Activated T-cell treated with anti-CD3 and anti-CD28 coated beads, Interleukin-2, amount 50 U/mL, for 72 hours (primary cell): ENCODE measurements at regions not wholly inside any gene's neighbourhood (a gene's known extent, or its start where the extent isn't known, plus 50 kb on each side); places are given as distances from the start of the nearest gene placed in this dataset.

Experiments used
- ATAC-seq, 2 donors: fragments of 150-1000 bp; cut with Tn5 transposase; replicated peaks in 1 of 2; 2 replicates each; pipeline ENCODE4 v1.10.0; 2021; ENCODE audit warnings: moderate library complexity in 2 of 2, mild to moderate bottlenecking in 1 of 2
- DNase-seq, 2 donors: peaks; one replicate each; pipeline ENCODE4 v3.0.0; 2021 to 2022; ENCODE audit warnings: mixed read lengths in 1 of 2
- H3K27ac Mint-ChIP-seq: one replicate; pipeline ENCODE4 v1.8.0; 2022; ENCODE audit warnings: mild to moderate bottlenecking, moderate library complexity, mixed read lengths
- H3K27me3 Mint-ChIP-seq: one replicate; pipeline ENCODE4 v1.8.0; 2022; ENCODE audit warnings: low read depth, mixed read lengths
- H3K36me3 Mint-ChIP-seq, 2 donors: one replicate each; pipeline ENCODE4 v1.8.0; 2022; ENCODE audit warnings: mixed read lengths in 2 of 2, mild to moderate bottlenecking in 1 of 2; ENCODE audit not compliant: insufficient read depth in 2 of 2
- H3K4me1 Mint-ChIP-seq: one replicate; pipeline ENCODE4 v1.8.0; 2022; ENCODE audit warnings: low read depth, mixed read lengths
- H3K4me3 Mint-ChIP-seq, 2 donors: one replicate each; pipeline ENCODE4 v1.8.0; 2022; ENCODE audit warnings: mild to moderate bottlenecking in 2 of 2, mixed read lengths in 2 of 2, moderate library complexity in 2 of 2
- H3K9me3 Mint-ChIP-seq, 2 donors: one replicate each; pipeline ENCODE4 v1.8.0; 2022; ENCODE audit warnings: mixed read lengths in 2 of 2

DNA sequence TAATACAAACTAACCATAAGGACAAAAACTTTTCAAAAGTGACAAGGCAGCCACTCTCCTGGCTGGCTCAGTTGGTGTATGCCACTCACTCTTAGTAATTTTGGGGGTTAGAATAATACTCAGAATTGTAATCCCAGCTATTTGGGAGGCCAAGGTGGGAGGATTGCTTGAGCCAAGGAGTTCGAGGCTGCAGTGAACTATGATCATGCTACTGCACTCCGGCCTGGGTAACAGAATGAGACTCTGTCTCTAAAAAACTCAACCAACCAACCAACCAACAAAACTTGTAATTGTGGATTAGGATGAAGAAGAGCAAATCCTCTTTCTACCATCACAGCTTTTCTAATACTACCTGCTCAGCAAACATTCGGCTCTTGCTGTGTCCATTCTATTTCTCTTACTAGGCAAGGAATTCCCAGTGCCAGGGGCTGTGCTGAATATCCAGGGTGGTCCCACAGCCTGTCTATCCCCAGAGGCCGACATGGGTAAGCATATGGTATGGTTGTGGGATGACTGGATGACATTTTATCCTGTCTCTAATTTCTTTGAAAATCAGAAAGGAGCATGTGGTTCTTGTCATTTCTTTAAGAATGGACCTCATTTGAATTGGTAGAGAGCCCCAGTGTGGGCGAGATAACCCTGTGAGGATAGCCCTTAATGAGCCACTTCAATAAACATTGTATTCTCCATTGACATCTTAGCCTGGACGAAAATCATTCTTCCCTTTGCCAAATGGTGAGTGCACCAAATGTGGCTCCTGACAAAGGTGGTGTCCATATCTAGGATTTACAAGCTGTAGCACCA, 220.1 kb downstream of the MYCN start:
- Mint-ChIP-seq H3K27ac (no peak overlapping the region), H3K36me3 (no peaks in the 10 kb centered on the region), H3K27me3 (peaks cover 11% of the 10 kb centered on the region), H3K9me3 (no peaks in the 10 kb centered on the region), H3K4me3 (no peak overlapping the region), H3K4me1 (no peaks in the 10 kb centered on the region)
- ATAC-seq (no peak), DNase-seq (no peak)

GRCh38 chr2:16156411-16156810, 216.1 kb downstream of the MYCN start:
- Mint-ChIP-seq H3K9me3 (no peaks in the 10 kb centered on the region), H3K4me3 (no peak overlapping the region)

GRCh38 chr2:16155766-16156165, 215.4 kb downstream of the MYCN start:
- no peaks in the 10 kb centered on the region for H3K4me1 Mint-ChIP-seq
- peaks cover 8% of the 10 kb centered on the region for H3K27me3 Mint-ChIP-seq
- ATAC-seq: no peak
- no peak overlapping the region for H3K27ac Mint-ChIP-seq
- no peaks in the 10 kb centered on the region for H3K9me3 Mint-ChIP-seq
- no peak overlapping the region for H3K4me3 Mint-ChIP-seq
- DNase-seq: no peak
- H3K36me3 Mint-ChIP-seq: no peaks in the 10 kb centered on the region

More at GRCh38 chr2:16156411-16156810, 216.1 kb downstream of the MYCN start:
- H3K27me3 Mint-ChIP-seq: peaks cover 8% of the 10 kb centered on the region
- ATAC-seq: no peak
- no peaks in the 10 kb centered on the region for H3K4me1 Mint-ChIP-seq
- DNase-seq: no peak
- no peak overlapping the region for H3K27ac Mint-ChIP-seq
- no peaks in the 10 kb centered on the region for H3K36me3 Mint-ChIP-seq

DNA sequence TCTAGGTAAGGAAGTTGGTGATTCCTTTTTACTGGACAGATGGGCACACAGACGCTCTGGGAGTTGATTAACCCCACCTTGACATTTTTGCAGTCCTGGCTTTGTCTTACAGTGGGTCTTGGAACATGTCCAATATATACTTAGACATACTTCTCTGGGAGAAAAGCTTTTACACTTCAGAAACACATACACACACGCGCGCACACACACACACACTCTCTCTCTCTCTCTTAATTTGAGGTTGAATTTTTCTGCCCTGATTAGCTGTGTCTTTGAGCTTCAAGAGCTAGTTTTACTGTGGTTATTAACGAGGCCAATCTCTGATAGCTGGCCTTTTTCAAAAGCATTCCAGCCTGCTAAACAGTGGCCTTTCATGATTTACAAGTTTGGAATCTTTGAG, 215.0 kb downstream of the MYCN start:
- no peak overlapping the region for H3K27ac Mint-ChIP-seq
- ATAC-seq (no peak), DNase-seq (no peak)
- no peak overlapping the region for H3K4me3 Mint-ChIP-seq
- H3K36me3 Mint-ChIP-seq: no peaks in the 10 kb centered on the region
- H3K27me3 Mint-ChIP-seq: peaks cover 8% of the 10 kb centered on the region
- no peaks in the 10 kb centered on the region for H3K9me3 Mint-ChIP-seq
- no peaks in the 10 kb centered on the region for H3K4me1 Mint-ChIP-seq

- Mint-ChIP-seq H3K9me3 (no peaks in the 10 kb centered on the region), H3K4me1 (no peaks in the 10 kb centered on the region), H3K4me3 (no peak overlapping the region), H3K27me3 (peaks cover 8% of the 10 kb centered on the region), H3K27ac (no peak overlapping the region), H3K36me3 (no peaks in the 10 kb centered on the region)
- DNase-seq (no peak), ATAC-seq (no peak)
These were observed 214.3 kb downstream of the MYCN start for GRCh38 chr2:16154501-16155280.

DNA sequence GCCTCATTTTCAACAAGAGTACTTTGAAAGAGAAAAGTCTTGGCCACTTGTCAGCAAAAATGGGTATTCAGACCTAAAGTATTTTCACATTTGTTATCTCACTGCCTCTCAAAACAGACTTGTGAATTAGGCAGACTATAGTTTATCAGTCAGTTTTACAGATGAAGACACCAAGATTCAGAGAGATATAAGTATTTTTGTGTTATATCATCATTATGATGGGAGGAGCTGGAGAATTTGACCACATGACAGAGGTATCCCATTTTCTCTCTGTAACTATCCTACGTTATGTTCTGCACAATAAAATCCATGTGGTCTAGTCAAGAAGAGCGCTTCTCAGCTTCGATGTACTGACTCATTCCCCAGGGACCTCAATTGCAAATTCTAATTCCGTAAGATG, 213.7 kb downstream of the MYCN start:
- no peak overlapping the region for H3K27ac Mint-ChIP-seq
- H3K36me3 Mint-ChIP-seq: no peaks in the 10 kb centered on the region
- DNase-seq: no peak
- peaks cover 8% of the 10 kb centered on the region for H3K27me3 Mint-ChIP-seq
- no peak for ATAC-seq
- H3K9me3 Mint-ChIP-seq: no peaks in the 10 kb centered on the region
- H3K4me3 Mint-ChIP-seq: no peak overlapping the region
- no peaks in the 10 kb centered on the region for H3K4me1 Mint-ChIP-seq

DNA sequence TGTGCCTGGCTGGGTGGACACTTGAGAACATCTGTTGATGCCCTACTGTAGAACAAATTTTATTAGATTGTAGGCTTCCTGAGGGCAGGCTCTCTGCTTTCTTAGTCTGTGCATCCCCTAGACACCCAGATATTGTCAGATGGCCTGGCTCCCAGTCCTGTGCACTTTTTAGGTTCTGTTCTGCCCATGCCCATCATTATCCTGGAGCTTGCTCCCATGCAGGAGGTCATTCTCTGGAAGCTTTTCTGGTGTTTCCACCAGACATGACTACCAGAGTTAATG, 213.3 kb downstream of the MYCN start:
- H3K27me3 Mint-ChIP-seq: peaks cover 8% of the 10 kb centered on the region
- no peak overlapping the region for H3K4me3 Mint-ChIP-seq
- no peaks in the 10 kb centered on the region for H3K4me1 Mint-ChIP-seq
- H3K36me3 Mint-ChIP-seq: no peaks in the 10 kb centered on the region
- H3K9me3 Mint-ChIP-seq: no peaks in the 10 kb centered on the region
- no peak overlapping the region for H3K27ac Mint-ChIP-seq
- DNase-seq (no peak), ATAC-seq (no peak)

DNA sequence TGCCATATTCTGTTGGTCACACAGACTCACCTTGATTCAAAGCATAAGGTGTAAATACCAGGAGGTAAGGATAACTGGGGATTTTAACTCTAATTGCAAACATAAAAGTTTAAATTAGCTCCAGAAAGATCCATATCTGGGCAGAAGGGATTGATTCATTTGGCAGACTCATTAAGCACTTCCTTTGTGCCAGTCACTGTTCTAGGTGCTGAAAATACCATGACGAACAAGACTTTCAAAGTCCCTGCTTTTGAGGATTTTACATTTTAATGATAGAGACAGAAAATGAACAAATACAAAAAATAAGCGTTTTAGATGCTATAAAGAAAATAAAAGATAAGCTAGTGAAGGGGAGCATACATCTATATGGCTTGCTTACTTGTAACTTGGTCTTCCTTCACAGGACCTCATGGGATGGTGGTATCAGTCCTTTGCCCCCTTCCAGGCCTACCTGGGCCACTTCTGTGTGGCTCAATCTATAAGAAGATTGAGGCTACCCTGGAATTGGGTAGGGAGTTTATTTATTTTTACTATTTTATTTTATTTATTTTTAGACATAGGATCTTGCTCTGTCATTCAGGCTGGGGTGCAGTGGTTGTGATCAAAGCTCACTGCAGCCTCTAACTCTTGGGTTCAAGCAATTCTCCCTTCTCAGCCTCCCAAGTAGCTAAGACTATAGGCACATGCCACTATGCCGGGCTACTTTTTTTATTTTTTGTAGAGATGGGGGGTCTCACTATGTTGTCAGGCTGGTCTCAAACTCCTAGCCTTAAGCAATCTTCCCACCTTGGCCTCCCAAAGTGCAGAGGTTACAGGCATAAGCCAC, 212.8 kb downstream of the MYCN start:
- no peak for DNase-seq
- Mint-ChIP-seq H3K27ac (no peak overlapping the region), H3K4me3 (no peak overlapping the region), H3K4me1 (no peaks in the 10 kb centered on the region), H3K36me3 (no peaks in the 10 kb centered on the region), H3K9me3 (no peaks in the 10 kb centered on the region), H3K27me3 (peaks cover 8% of the 10 kb centered on the region)
- ATAC-seq: no peak

DNA sequence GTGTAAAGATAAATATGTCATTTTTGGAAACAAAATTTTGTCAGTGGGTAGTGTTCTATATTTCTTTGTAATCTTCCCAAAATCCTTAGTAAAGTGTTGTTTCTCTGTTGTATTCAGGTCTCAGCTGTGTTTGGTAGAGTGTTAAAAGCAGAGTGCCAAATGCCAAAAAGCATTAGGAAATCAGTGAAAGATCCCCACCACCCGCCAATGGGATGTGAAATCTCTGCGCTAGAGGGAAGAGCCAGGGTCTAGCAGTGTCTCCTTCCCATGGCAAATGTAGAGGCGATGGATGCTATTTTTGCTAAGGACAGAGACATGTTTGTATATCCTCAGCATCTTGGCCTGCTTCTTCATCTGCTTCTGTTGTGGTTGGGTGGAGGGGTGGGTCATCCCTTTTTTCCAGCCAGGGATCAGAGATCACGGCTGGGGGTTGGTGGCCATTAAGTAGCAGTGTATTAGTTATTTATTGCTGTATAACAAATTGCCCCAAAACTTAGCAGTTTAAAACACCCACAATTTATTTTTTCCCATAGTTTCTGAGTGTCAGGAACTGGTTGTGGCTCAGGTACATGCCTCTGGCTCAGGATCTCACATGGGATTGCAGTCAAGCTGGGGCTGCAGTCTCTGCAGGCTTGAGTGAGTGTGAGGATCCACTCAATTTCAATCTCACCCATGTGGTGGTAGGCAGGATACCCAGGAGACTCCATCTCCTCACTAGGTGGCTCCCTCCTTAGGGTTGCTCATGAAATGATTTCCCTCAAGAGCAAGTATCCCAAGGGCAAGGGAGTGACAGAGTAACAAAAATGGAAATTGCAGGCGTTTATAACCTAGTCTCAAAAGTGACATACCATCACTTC, 211.9 kb downstream of the MYCN start:
- Mint-ChIP-seq H3K27ac (no peak overlapping the region), H3K4me1 (no peaks in the 10 kb centered on the region), H3K9me3 (no peaks in the 10 kb centered on the region), H3K27me3 (peaks cover 8% of the 10 kb centered on the region), H3K4me3 (no peak overlapping the region), H3K36me3 (no peaks in the 10 kb centered on the region)
- no peak for DNase-seq
- ATAC-seq: no peak

DNA sequence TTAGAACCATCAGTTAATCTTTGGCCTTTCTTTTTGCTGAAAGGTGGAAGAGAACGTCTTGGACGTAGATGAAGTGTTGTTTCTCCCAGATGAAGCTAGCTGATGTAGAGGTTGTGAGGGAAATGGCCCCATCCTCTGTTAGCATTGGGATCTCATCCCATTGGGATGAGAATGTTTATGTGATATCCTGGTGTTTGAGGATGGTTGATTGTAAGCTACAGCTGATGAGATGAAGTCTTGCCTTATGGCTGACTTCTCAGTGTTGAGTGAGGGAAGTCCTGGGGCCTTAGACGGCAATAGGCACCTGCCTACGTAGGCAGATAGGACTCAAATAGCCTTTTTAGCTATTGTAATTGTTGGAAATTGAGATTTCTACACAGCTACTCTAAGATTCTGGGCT, 211.3 kb downstream of the MYCN start:
- DNase-seq: no peak
- H3K4me1 Mint-ChIP-seq: no peaks in the 10 kb centered on the region
- H3K4me3 Mint-ChIP-seq: no peak overlapping the region
- no peaks in the 10 kb centered on the region for H3K36me3 Mint-ChIP-seq
- ATAC-seq: no peak
- peaks cover 8% of the 10 kb centered on the region for H3K27me3 Mint-ChIP-seq
- no peak overlapping the region for H3K27ac Mint-ChIP-seq
- H3K9me3 Mint-ChIP-seq: no peaks in the 10 kb centered on the region

- H3K27me3 Mint-ChIP-seq: peaks cover 8% of the 10 kb centered on the region
- H3K27ac Mint-ChIP-seq: no peak overlapping the region
- ATAC-seq (no peak), DNase-seq (no peak)
- no peaks in the 10 kb centered on the region for H3K36me3 Mint-ChIP-seq
- H3K4me3 Mint-ChIP-seq: no peak overlapping the region
- no peaks in the 10 kb centered on the region for H3K9me3 Mint-ChIP-seq
- H3K4me1 Mint-ChIP-seq: no peaks in the 10 kb centered on the region
These were observed 210.9 kb downstream of the MYCN start for GRCh38 chr2:16151281-16151570.

DNA sequence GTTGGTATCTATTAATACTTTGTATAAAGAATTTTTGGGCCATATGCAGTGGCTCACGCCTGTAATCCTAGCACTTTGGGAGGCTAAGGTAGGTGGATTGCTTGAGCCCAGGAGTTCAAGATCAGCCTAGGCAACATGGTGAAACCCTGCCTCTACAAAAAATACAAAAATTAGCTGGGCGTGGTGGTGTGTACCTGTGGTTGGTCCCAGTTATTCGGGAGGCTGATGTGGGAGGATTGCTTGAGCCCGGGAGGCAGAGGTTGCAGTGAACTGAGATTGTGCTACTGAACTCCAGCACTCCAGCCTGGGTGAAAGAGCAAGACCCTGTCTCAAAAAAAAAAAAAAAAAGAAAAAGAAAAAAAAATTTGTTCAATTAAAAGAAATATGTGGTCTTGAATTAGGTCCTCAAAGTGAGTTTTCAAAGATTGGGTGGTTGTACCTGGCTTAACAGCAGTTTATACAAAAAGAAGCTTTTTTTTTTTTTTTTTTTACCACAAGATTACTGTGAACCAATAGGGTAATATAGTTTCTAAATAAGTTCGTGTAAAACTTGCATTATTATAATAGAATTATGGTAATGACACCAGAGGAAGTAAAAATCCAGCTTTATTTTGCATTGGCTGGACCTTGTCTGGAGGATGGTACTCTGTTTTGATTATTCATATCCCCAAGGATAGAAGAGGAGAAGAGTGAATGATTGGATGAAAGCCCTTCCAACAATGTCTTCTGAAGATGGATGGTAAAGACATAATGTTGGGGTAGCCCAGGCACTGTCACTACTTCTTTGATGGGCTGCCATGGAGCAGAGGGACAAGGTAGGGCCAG, 210.3 kb downstream of the MYCN start:
- peaks cover 6% of the 10 kb centered on the region for H3K27me3 Mint-ChIP-seq
- H3K4me1 Mint-ChIP-seq: no peaks in the 10 kb centered on the region
- no peaks in the 10 kb centered on the region for H3K9me3 Mint-ChIP-seq
- H3K4me3 Mint-ChIP-seq: no peak overlapping the region
- ATAC-seq (no peak), DNase-seq (no peak)
- H3K27ac Mint-ChIP-seq: no peak overlapping the region
- no peaks in the 10 kb centered on the region for H3K36me3 Mint-ChIP-seq
